Fibroblast of lung (primary cell): ENCODE measurements at regions not wholly inside any gene's neighbourhood (a gene's known extent, or its start where the extent isn't known, plus 50 kb on each side); places are given as distances from the start of the nearest gene placed in this dataset.

Experiments used
- EZH2 ChIP-seq: IDR thresholded peaks from 2 replicates; pipeline ENCODE4 v1.5.1; 2012; ENCODE audit warnings: low read length, control low read depth, mild to moderate bottlenecking; ENCODE audit errors: missing control alignments
- TF ChIP-seq, protein P1 (sequence below), 2 donors: IDR thresholded peaks in 1 of 2; conservative IDR thresholded peaks in 1 of 2; 1 replicate in 1 of 2; 2 replicates in 1 of 2; pipeline ENCODE4 v1.5.1; 2011 to 2012; ENCODE audit warnings: low read length in 2 of 2, control low read depth in 1 of 2, inconsistent platforms in 1 of 2, low read depth in 1 of 2, mild to moderate bottlenecking in 1 of 2

DNA sequence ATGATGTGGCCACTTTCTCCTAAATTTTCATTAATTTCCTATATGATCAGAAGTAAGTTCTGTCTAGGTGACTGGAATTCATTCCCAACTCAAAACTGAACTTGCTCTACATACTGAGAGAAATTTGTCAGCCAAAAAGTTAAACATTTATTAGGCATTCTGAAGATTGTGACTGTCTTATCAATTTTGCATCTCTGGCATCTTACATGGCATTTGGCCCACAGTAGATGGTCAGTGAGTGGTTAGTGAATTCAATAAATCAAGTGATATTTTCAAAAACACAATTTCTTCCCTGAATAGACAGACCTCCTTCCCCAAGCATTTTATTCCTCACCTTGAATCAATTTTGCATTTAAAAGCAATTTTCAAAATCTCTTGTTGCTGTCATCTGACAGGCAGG lies 363.2 kb upstream of the NBEA start:
- TF ChIP-seq, protein P1, sequence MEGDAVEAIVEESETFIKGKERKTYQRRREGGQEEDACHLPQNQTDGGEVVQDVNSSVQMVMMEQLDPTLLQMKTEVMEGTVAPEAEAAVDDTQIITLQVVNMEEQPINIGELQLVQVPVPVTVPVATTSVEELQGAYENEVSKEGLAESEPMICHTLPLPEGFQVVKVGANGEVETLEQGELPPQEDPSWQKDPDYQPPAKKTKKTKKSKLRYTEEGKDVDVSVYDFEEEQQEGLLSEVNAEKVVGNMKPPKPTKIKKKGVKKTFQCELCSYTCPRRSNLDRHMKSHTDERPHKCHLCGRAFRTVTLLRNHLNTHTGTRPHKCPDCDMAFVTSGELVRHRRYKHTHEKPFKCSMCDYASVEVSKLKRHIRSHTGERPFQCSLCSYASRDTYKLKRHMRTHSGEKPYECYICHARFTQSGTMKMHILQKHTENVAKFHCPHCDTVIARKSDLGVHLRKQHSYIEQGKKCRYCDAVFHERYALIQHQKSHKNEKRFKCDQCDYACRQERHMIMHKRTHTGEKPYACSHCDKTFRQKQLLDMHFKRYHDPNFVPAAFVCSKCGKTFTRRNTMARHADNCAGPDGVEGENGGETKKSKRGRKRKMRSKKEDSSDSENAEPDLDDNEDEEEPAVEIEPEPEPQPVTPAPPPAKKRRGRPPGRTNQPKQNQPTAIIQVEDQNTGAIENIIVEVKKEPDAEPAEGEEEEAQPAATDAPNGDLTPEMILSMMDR (conservative IDR thresholded peaks at IDR 0.05 in 1 of 2, IDR thresholded peaks at IDR 0.05 in 1 of 2; ENCODE audit: low read depth in 1 of 2, low read length in 2 of 2) = no peak
- TF ChIP-seq EZH2 = no peak
